ENCODE measurements at regions not wholly inside any gene's neighbourhood (a gene's known extent, or its start where the extent isn't known, plus 50 kb on each side); places are given as distances from the start of the nearest gene placed in this dataset.
"Not testable (repeated sequence)": the region's sequence is repeated elsewhere in the genome, so short reads cannot be mapped to it uniquely, and the experiment has no call there.

DNA sequence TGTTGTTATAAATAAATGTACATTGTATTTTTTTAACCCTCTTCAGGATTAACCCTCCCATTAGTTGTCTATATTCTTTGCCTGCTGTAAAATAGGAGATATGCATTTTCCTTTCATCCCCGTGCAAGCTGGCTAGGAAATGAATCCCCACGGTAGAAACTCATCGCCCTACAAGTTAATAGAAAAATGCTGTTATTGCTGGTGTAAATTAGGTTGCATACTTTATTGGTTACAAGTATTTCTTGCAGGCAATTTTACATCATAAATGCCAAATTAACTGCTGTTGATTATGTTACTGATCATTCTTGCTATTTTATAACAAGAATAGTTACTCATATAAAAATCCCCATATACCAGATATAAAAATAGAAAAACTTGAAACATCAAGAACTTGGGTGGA, 454.2 kb upstream of the KLF6 start:
- DNase-seq (ENCODE audit: low spot score), result no peak
- Mint-ChIP-seq H3K27me3 (ENCODE audit: low read depth) (peaks cover 16% of the 10 kb centered on the region), H3K4me1 (ENCODE audit: low read depth) (peaks cover 10% of the 10 kb centered on the region), H3K4me3 (no peak overlapping the region), H3K9me3 (no peaks in the 10 kb centered on the region), H3K27ac (no peak overlapping the region), H3K36me3 (ENCODE audit: low read depth) (no peaks in the 10 kb centered on the region)

- not testable (repeated sequence) for H3K4me3 Mint-ChIP-seq; H3K36me3 Mint-ChIP-seq (ENCODE audit: low read depth); H3K9me3 Mint-ChIP-seq; H3K4me1 Mint-ChIP-seq (ENCODE audit: low read depth); H3K27ac Mint-ChIP-seq; DNase-seq (ENCODE audit: low spot score)
- peaks cover 19% of the 10 kb centered on the region for H3K27me3 Mint-ChIP-seq (ENCODE audit: low read depth)
These were observed 451.9 kb upstream of the KLF6 start for GRCh38 chr10:4236905-4237304.

DNA sequence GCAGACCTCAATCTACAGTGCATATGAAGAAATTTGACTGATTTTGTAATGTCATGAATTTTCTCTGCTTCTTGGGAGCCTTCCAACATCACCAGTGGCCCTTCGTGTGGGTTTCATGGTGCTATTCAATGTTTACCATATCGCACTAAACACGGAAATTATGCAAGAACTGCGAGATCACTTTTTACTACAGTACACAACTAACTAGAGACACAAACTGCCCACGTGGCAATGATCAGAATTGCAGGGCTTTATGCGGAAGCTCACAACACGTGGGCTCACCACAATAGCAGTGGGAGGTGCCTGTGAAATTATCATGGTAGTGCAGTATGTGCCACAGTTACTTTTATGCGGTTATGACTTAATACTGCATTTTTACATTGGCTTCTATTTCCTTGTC, 449.7 kb upstream of the KLF6 start:
- no peak overlapping the region for H3K4me3 Mint-ChIP-seq
- no peaks in the 10 kb centered on the region for H3K9me3 Mint-ChIP-seq
- peaks cover 17% of the 10 kb centered on the region for H3K27me3 Mint-ChIP-seq (ENCODE audit: low read depth)
- no peaks in the 10 kb centered on the region for H3K36me3 Mint-ChIP-seq (ENCODE audit: low read depth)
- DNase-seq (ENCODE audit: low spot score), result no peak
- H3K27ac Mint-ChIP-seq, result no peak overlapping the region
- H3K4me1 Mint-ChIP-seq (ENCODE audit: low read depth), result no peaks in the 10 kb centered on the region

DNA sequence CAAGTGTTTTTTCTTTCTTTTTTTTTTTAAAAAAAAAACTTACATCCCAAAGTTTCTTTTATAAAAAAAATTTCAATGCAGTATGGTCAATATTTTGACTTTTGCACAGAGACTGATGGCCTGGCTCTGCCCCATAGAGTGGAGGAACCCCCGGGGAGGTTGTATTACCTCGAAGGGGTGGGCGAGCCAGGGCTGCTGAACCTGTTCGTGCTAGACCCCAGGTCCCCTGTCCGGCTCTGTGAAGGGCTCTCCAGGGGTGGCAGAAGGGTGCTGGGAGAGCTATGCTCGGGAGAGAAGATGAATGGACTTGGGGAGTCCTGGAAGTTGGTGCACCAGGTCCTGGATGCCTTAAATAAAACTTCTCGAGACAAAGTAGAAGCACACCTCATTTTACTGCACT, 446.4 kb upstream of the KLF6 start:
- Mint-ChIP-seq H3K27ac (no peak overlapping the region), H3K9me3 (no peaks in the 10 kb centered on the region), H3K4me3 (no peak overlapping the region), H3K36me3 (ENCODE audit: low read depth) (no peaks in the 10 kb centered on the region), H3K27me3 (ENCODE audit: low read depth) (peaks cover 20% of the 10 kb centered on the region), H3K4me1 (ENCODE audit: low read depth) (no peaks in the 10 kb centered on the region)
- no peak for DNase-seq (ENCODE audit: low spot score)

DNA sequence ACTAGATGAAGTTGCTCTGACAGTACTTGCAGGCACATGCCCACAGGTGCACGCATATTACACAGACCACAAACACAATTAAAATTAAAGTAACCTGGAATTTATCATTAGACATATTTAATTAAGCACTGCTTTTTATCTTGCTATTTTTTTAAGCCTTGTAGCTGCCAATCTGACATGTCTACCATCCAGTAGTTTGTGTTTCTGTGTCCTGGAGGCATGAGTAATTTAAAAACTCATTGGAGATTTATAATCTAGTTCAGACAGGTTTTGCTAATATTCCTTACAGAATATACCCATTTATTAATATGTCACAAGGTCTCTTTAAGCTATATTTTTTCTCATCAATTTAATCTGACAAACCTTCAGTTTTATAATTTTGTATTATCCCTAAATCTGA, 445.0 kb upstream of the KLF6 start:
- H3K36me3 Mint-ChIP-seq (ENCODE audit: low read depth), result no peaks in the 10 kb centered on the region
- no peaks in the 10 kb centered on the region for H3K9me3 Mint-ChIP-seq
- peaks cover 15% of the 10 kb centered on the region for H3K27me3 Mint-ChIP-seq (ENCODE audit: low read depth)
- H3K4me3 Mint-ChIP-seq, result no peak overlapping the region
- no peaks in the 10 kb centered on the region for H3K4me1 Mint-ChIP-seq (ENCODE audit: low read depth)
- H3K27ac Mint-ChIP-seq, result no peak overlapping the region
- DNase-seq (ENCODE audit: low spot score), result no peak

DNA sequence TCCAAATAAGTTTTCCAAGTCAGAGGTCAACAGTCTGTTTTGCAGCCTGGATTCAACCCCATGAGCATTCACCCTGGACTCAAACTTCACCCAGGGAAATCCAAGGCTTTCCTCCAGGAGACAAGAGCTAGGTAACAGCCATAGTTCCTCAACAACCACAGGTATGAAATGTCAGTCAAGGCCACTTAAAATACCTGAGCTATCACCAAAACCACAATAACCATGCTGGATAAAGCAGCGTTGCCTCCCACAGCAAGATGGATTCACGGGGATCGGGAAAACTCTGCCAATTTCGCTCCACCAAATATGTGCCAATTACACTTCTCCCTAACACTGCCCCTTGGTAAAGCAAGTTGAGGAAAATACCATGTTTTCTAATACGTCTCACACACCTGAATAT, 444.1 kb upstream of the KLF6 start:
- no peak for DNase-seq (ENCODE audit: low spot score)
- Mint-ChIP-seq H3K9me3 (no peaks in the 10 kb centered on the region), H3K4me1 (ENCODE audit: low read depth) (no peaks in the 10 kb centered on the region), H3K27ac (no peak overlapping the region), H3K4me3 (no peak overlapping the region), H3K27me3 (ENCODE audit: low read depth) (peaks cover 9% of the 10 kb centered on the region), H3K36me3 (ENCODE audit: low read depth) (no peaks in the 10 kb centered on the region)

DNA sequence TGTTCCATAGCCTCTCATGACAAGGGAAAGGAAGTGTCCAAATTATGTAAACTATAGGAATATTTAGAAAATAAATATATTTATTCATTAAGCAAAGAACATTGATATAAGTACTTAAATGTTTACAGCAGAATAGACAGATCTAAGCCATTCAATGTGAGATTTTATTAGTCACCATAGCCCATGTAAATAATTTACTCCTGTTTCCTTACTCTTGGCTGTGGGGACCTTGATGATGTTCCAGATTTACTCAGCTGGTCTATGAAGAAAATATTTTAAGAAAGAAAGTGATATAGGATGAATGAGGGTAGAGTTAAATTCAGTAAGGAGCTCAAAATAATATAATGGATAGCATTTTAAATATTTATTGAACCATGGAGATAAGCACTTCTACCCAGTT, 442.6 kb upstream of the KLF6 start:
- no peaks in the 10 kb centered on the region for H3K9me3 Mint-ChIP-seq
- no peak overlapping the region for H3K27ac Mint-ChIP-seq
- no peak overlapping the region for H3K4me3 Mint-ChIP-seq
- H3K27me3 Mint-ChIP-seq (ENCODE audit: low read depth), result peaks cover 9% of the 10 kb centered on the region
- no peak for DNase-seq (ENCODE audit: low spot score)
- no peaks in the 10 kb centered on the region for H3K4me1 Mint-ChIP-seq (ENCODE audit: low read depth)
- H3K36me3 Mint-ChIP-seq (ENCODE audit: low read depth), result no peaks in the 10 kb centered on the region

DNA sequence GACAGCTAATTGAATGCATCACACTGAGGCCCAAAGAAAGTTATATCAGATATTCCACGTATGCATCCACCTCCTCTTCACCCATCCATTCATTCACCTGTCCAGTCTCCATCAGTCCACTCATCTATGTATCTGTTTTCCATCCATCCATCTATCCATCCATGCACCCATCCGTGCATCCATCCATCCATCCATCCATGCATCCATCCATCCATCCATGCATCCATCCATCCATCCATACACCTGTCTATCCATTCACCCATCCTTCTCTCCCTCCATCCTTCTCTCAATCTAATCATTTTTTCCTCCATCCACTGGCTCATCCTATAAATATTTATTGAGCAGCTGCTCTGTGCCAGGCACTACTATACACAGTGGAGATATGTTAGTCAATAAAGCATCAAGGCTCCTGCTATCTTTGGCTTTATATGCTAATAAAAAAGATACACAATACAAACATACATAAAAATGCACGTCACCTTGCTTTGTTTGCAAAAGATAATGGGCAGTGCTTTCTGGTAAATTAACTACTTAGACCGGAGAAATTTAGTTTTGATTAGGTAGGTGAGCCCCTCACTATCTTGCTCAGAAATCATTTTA, 442.0 kb upstream of the KLF6 start:
- no peaks in the 10 kb centered on the region for H3K4me1 Mint-ChIP-seq (ENCODE audit: low read depth)
- H3K9me3 Mint-ChIP-seq, result no peaks in the 10 kb centered on the region
- H3K27me3 Mint-ChIP-seq (ENCODE audit: low read depth), result peaks cover 6% of the 10 kb centered on the region
- no peak overlapping the region for H3K27ac Mint-ChIP-seq
- H3K4me3 Mint-ChIP-seq, result no peak overlapping the region
- no peaks in the 10 kb centered on the region for H3K36me3 Mint-ChIP-seq (ENCODE audit: low read depth)
- DNase-seq (ENCODE audit: low spot score), result no peak

DNA sequence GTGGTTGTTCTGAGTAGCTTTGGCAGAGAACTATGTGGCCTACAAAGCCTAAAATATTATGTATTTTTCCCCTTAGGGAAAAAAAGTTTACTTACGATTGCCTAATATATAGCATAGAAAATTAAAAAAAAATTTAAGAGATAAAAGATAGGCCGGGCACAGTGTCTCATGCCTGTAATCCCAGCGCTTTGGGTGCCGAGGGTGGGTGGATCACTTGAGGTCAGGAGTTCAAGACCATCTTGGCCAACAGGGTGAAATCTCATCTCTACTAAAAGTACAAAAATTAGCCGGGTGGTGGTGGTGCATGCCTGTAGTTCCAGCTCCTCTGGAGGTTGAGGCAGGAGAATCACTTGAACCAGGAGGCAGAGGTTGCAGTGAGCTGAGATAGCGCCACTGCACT, 439.2 kb upstream of the KLF6 start:
- Mint-ChIP-seq H3K4me3 (no peak overlapping the region), H3K4me1 (ENCODE audit: low read depth) (no peaks in the 10 kb centered on the region), H3K36me3 (ENCODE audit: low read depth) (no peaks in the 10 kb centered on the region), H3K27ac (no peak overlapping the region), H3K27me3 (ENCODE audit: low read depth) (peaks cover 13% of the 10 kb centered on the region), H3K9me3 (no peaks in the 10 kb centered on the region)
- DNase-seq (ENCODE audit: low spot score), result no peak

DNA sequence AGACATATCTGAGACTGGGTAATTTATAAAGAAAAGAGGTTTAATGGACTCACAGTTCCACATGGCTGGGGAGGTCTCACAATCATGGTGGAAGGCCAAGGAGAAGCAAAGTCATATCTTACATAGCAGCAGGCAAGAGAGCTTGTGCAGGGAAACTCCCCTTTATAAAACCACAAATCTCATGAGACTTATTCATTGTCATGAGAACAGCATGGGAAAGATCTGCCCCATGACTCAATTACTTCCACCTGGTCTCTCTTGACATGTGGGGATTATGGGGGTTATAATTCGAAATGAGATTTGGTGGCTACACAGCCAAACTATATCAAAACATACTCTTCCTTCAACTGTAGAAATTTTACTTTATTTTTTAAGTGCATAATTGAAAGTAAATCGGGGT, 436.3 kb upstream of the KLF6 start:
- not testable (repeated sequence) for H3K9me3 Mint-ChIP-seq; H3K36me3 Mint-ChIP-seq (ENCODE audit: low read depth); DNase-seq (ENCODE audit: low spot score); H3K4me3 Mint-ChIP-seq; H3K27ac Mint-ChIP-seq; H3K4me1 Mint-ChIP-seq (ENCODE audit: low read depth)
- peaks cover 21% of the 10 kb centered on the region for H3K27me3 Mint-ChIP-seq (ENCODE audit: low read depth)

DNA sequence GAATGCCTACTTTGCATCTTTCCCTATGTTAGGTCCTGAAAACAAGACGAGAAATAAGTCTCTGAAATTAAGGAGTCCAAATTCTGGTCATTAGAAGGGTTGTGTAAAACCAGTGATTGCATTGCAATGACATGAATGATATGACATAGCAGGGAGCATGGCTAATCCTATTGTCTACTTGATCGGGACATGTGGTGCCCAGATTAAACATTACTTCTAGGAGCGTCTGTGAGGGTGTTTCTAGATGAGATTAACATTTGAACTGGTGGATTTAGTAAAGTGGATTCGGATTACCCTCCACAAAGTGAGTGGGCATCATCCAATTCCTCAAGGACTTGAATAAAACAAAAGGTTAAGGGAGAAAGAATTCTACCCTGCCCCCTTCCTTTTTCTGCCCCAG, 434.9 kb upstream of the KLF6 start:
- H3K4me1 Mint-ChIP-seq (ENCODE audit: low read depth), result no peaks in the 10 kb centered on the region
- H3K27ac Mint-ChIP-seq, result no peak overlapping the region
- H3K27me3 Mint-ChIP-seq (ENCODE audit: low read depth), result peaks cover 20% of the 10 kb centered on the region
- no peaks in the 10 kb centered on the region for H3K36me3 Mint-ChIP-seq (ENCODE audit: low read depth)
- no peaks in the 10 kb centered on the region for H3K9me3 Mint-ChIP-seq
- DNase-seq (ENCODE audit: low spot score), result no peak
- no peak overlapping the region for H3K4me3 Mint-ChIP-seq

GRCh38 chr10:4217653-4218052, 432.6 kb upstream of the KLF6 start:
- Mint-ChIP-seq H3K4me3 (no peak overlapping the region), H3K9me3 (no peaks in the 10 kb centered on the region), H3K36me3 (ENCODE audit: low read depth) (no peaks in the 10 kb centered on the region), H3K4me1 (ENCODE audit: low read depth) (no peaks in the 10 kb centered on the region), H3K27me3 (ENCODE audit: low read depth) (peaks cover 30% of the 10 kb centered on the region), H3K27ac (no peak overlapping the region)
- no peak for DNase-seq (ENCODE audit: low spot score)

DNA sequence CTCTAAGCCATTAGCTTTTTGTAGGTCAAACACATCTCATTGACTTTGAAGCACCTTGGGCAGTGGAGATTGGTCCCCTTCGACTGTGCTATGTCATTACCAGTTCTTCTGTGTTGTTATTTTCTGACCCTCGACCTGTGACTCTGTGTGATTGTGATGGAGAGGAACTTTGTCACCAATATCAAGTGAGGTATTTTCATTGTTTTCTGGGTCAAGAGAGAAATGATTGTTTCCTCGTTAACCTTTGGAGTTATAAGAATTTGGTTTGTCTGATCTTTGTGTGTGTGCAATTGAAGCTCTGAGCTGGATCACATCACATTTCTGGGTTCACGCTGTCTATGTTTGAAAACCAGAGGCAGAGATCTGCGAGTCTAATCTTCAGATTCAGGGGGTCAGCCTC, 432.2 kb upstream of the KLF6 start:
- Mint-ChIP-seq H3K27me3 (ENCODE audit: low read depth) (peaks cover 30% of the 10 kb centered on the region), H3K27ac (no peak overlapping the region), H3K4me1 (ENCODE audit: low read depth) (no peaks in the 10 kb centered on the region), H3K36me3 (ENCODE audit: low read depth) (no peaks in the 10 kb centered on the region), H3K4me3 (no peak overlapping the region), H3K9me3 (no peaks in the 10 kb centered on the region)
- no peak for DNase-seq (ENCODE audit: low spot score)

- Mint-ChIP-seq H3K27ac (no peak overlapping the region), H3K4me1 (ENCODE audit: low read depth) (no peaks in the 10 kb centered on the region), H3K36me3 (ENCODE audit: low read depth) (no peaks in the 10 kb centered on the region), H3K4me3 (no peak overlapping the region), H3K27me3 (ENCODE audit: low read depth) (peaks cover 30% of the 10 kb centered on the region), H3K9me3 (no peaks in the 10 kb centered on the region)
- no peak for DNase-seq (ENCODE audit: low spot score)
These were observed 431.7 kb upstream of the KLF6 start for GRCh38 chr10:4216726-4217125.

DNA sequence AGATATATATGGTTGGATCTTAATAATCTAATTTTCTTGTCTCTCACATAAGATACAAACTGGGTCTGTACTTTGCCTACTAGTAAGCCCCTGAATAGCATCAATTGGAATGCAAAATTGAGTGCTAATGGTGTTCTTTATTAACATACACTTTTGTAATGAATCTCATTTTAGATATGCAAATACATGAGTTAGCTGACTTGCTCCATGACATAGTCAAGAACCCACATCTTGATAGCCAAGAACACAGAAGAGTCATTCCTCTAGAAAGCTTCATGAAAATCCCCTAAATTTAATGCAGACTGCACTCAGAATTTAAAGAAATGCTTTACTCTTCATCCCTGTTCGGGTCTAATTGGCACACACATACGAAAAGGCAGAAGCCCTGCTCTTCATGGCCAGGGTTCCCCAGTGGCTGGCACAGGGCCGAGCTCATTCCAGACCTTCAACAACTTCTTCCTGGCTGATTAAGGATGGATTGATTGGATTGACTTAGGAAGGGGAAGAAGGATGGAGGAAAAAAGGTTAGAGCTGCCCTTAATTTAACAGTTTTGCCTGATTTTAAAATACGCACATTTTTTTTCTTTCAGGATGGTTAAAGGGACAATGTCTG, 431.1 kb upstream of the KLF6 start:
- H3K4me3 Mint-ChIP-seq, result no peak overlapping the region
- peaks cover 30% of the 10 kb centered on the region for H3K27me3 Mint-ChIP-seq (ENCODE audit: low read depth)
- no peaks in the 10 kb centered on the region for H3K9me3 Mint-ChIP-seq
- no peak for DNase-seq (ENCODE audit: low spot score)
- H3K36me3 Mint-ChIP-seq (ENCODE audit: low read depth), result no peaks in the 10 kb centered on the region
- no peak overlapping the region for H3K27ac Mint-ChIP-seq
- H3K4me1 Mint-ChIP-seq (ENCODE audit: low read depth), result no peaks in the 10 kb centered on the region
